ENCODE measurements at regions not wholly inside any gene's neighbourhood (a gene's known extent, or its start where the extent isn't known, plus 50 kb on each side); places are given as distances from the start of the nearest gene placed in this dataset.

GRCh38 chr13:64997438-64997837 is 2232.7 kb downstream of the PCDH9 start:
- no CpG with 5 or more reads among the region's 5 CpGs for WGBS, 2 experiments (ENCODE audit: extremely low coverage in 2 of 2, insufficient read length in 1 of 2)
- no peaks in the 10 kb centered on the region for H3K9me1 ChIP-seq (ENCODE audit: insufficient read depth, low read length)
- no peak overlapping the region for H3K4me3 ChIP-seq (ENCODE audit: insufficient read depth, low read depth, low read length)
- dilution Hi-C loops (cut with HindIII; ENCODE audit: low sequenced_read_pairs, unreplicated experiment), result no loop called here
- ChIA-PET CTCF (no interaction called here), POLR2A (ENCODE audit: unreplicated experiment) (no interaction called here)
- ATAC-seq (ENCODE audit: low read depth) (no peak), DNase-seq (no peak)
- no peaks in the 10 kb centered on the region for H3K27me3 ChIP-seq (ENCODE audit: control insufficient read depth, insufficient read depth, low read length)
- no peaks in the 10 kb centered on the region for H3K36me3 ChIP-seq (ENCODE audit: control insufficient read depth, insufficient read depth, low read length)
- H3K56ac ChIP-seq (ENCODE audit: extremely low read depth, insufficient read depth, low read length), result no peak overlapping the region
- no peak overlapping the region for H2BK5ac ChIP-seq (ENCODE audit: low read depth, low read length, poor library complexity, severe bottlenecking)
- no peak overlapping the region for H2BK20ac ChIP-seq (ENCODE audit: low read depth, low read length)
- H3K23ac ChIP-seq (ENCODE audit: low read depth, low read length), result no peak overlapping the region
- H3K9me3 ChIP-seq (ENCODE audit: control insufficient read depth, insufficient read depth, low read length), result no peaks in the 10 kb centered on the region
- H3K4me2 ChIP-seq (ENCODE audit: low read depth, low read length), result no peak overlapping the region
- peaks cover 3% of the 10 kb centered on the region; the same call in 1 of the 2 replicates for H3K4me1 ChIP-seq (ENCODE audit: control insufficient read depth, insufficient read depth, low read length)
- H3K18ac ChIP-seq (ENCODE audit: low read depth, low read length), result no peak overlapping the region
- TF ChIP-seq MAFK (IDR thresholded peaks at IDR 0.05; ENCODE audit: low read depth, low read length), result no peak
- TF ChIP-seq BHLHE40 (IDR thresholded peaks at IDR 0.05; ENCODE audit: low read depth, low read length), result no peak
- TF ChIP-seq SMC3 (IDR thresholded peaks at IDR 0.05; ENCODE audit: low read depth, low read length), result no peak
- TF ChIP-seq MXI1 (IDR thresholded peaks at IDR 0.05; ENCODE audit: borderline replicate concordance, low read depth, low read length), result no peak
- no peak for TF ChIP-seq ELK1 (IDR thresholded peaks at IDR 0.05; ENCODE audit: borderline replicate concordance, low read depth, low read length)
- H2BK15ac ChIP-seq (ENCODE audit: low read depth, low read length), result no peak overlapping the region
- H3K14ac ChIP-seq (replicated peaks; ENCODE audit: low read depth, low read length), result no peak overlapping the region
- BruUV-seq (replicated peaks), result no TSS peak
- H2AK9ac ChIP-seq (replicated peaks; ENCODE audit: low read depth, low read length, poor library complexity), result no peak overlapping the region
- H4K91ac ChIP-seq (ENCODE audit: insufficient read depth, low read depth, low read length), result no peak overlapping the region
- H4K8ac ChIP-seq (ENCODE audit: low read depth in 2 of 2, low read length in 2 of 2), result no peak overlapping the region
- no peaks in the 10 kb centered on the region for H3K79me1 ChIP-seq (ENCODE audit: low read depth in 1 of 2, low read length in 2 of 2)
- no peak overlapping the region for H2AFZ ChIP-seq (replicated peaks; ENCODE audit: low read length, poor library complexity)
- no peak overlapping the region for H3K4ac ChIP-seq (ENCODE audit: low read depth, low read length)
- no peak overlapping the region for H3K27ac ChIP-seq (ENCODE audit: insufficient read depth, low read length)
- no peak overlapping the region for H2BK120ac ChIP-seq (ENCODE audit: low read depth, low read length)
- H4K5ac ChIP-seq (ENCODE audit: low read depth, low read length), result no peak overlapping the region
- H2AK5ac ChIP-seq (ENCODE audit: low read depth, low read length), result no peak overlapping the region
- intact Hi-C loops (cut with micrococcal nuclease), result no loop called here
- no peaks in the 10 kb centered on the region for H4K20me1 ChIP-seq (ENCODE audit: insufficient read depth, low read length)
- in situ Hi-C loops (cut with MboI; ENCODE audit: low sequenced_read_pairs), result no loop called here
- no peak overlapping the region for H3K9ac ChIP-seq (ENCODE audit: low read depth, low read length)
